IPS DF 4.7 (cell line): ENCODE measurements at regions not wholly inside any gene's neighbourhood (a gene's known extent, or its start where the extent isn't known, plus 50 kb on each side); places are given as distances from the start of the nearest gene placed in this dataset.

ENCODE experiments used
- DNase-seq: peaks from one replicate; pipeline ENCODE4 v3.0.0-alpha.2; 2013; ENCODE audit warnings: low spot score; ENCODE audit errors: extremely low read depth

DNA sequence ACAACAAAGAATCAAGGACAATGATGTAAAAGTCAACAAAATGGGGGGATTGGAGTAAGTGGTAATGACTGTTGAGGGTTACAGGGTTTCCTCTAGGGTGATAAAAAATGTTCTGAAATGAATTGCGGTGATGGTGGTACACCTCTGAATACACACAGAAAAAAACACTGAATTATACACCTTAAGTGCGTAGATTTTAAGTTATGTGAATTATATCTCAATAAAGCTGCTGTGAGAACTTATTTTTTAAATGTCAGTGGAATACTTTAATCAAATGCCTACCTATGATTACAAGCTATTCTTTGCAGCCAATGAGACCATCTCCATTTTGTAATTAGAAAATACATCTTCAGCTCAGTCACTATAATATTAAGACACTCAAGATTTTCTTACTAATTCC is 53.5 kb downstream of the ZNF608 start:
- DNase-seq = no peak

DNA sequence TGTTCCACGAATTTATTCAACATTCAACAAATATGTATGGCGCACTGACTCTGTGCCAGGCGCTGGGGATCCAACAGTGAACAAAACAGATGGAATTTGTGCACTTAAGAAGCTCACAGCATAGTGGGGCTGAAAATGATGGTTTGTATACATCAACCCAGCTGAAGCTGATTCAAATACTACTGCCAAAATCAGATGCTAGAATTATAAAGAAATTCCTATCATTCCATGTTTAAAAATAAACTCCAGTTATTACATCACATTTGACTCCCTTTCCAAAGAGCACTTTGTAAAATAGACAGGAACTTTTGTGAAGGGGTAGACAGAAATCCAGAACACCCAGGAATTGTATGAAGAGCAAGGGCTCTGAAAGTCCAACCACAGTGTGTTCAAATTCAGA is 54.1 kb downstream of the ZNF608 start:
- no peak for DNase-seq

DNA sequence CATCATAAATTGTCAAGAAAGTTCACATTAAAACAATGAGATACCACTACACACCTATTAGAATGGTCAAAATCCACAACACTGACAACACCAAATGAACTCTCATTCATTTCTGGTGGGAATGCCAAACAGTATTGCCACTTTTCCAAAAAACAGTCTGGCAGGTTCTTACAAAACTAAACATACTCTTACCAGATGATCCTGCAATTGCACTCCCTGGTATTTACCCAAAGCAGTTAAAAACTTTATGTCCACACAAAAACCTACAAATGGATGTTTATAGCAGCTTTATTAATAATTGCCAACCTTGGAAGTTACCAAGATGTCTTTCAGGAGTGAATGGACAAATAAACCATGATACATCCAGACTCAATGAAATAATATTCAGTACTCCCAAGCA is 56.8 kb downstream of the ZNF608 start:
- DNase-seq = no peak

DNA sequence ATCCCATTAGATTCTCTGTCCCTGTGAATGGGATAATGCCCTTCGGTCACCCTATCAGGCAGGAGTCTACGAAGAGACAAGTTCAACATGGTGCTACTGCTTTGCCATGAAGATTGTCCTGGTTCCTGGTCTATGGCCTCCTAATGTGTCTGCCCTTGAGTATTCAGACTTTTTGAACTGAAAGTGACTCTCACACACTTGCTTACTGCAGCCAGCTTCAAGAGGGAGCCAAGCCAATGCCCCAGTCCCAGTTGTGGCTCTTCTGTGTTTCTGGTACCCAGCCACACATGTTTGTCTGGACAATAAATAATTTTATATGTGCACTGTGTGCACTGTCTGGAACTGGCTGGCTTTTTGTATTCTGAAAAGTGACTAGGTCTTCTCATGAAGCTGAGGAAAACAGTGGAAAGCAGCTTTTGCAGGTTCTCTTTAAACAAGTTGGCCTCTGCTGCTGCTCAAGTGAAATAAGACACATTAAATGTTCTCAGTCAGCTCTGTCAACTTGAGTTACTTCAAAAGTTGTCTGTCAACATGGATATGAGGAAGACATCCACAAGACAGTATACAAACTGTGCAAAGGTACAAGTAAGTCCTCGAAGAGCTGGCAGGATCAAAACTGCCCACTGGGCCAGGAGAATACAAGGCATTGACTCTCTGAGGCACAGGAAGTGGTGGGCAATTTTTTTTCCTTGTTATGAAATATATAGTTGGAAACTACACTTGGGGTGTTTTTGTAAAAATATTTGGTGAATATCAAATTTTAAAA is 60.0 kb downstream of the ZNF608 start:
- no peak for DNase-seq

DNA sequence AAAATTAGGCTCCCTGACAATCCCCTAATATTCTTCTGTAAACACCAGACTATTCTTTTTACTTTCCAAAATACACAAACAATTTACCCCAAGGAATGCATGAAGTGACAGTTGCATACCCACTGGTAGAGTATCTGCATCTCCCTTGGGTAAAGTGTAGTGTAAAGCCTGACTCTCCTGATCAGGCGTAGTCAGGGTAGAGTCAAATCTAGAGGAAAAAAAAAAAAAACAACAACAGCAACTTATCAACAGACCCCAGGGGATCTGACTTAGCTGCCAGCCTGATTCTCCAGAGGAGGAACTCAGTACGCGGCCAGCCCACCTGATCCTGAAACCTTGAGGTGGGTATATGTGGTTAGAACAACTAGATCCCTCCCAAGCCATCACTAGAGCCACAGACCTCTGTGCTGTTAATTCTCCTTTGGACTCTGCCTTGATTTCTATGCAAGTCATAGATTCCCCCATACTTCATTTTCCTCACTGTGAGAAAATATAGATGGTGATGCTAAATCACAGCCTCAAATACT is 61.0 kb downstream of the ZNF608 start:
- no peak for DNase-seq

DNA sequence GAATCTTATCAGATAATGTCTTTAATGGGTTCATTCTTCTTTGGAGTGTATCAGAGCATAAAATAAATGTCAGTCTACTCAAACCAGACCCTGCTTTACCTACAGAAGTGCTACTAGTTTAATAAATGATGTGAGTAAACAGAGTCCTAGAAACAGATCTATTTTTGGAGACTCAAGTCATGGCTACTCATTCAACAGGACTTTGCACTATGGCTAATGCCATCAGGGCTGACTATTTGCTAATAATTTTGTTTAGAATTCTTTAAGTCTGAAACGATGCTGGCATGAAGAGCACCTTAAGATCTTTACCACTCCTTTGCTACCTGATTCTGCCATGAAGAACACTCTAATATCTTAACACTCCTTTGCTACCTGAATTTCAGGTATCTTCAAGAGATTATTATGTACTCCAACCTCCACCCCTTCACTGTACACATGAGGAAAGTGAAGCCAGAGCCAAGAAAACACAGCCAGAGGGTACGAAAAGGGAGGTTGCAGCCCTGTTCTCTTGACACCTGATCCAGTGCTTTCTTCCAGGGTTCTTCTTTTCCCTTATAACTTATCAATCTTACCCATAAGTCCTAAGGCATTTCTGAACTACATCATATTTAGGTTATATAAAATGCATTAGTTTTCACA is 62.4 kb downstream of the ZNF608 start:
- no peak for DNase-seq

DNA sequence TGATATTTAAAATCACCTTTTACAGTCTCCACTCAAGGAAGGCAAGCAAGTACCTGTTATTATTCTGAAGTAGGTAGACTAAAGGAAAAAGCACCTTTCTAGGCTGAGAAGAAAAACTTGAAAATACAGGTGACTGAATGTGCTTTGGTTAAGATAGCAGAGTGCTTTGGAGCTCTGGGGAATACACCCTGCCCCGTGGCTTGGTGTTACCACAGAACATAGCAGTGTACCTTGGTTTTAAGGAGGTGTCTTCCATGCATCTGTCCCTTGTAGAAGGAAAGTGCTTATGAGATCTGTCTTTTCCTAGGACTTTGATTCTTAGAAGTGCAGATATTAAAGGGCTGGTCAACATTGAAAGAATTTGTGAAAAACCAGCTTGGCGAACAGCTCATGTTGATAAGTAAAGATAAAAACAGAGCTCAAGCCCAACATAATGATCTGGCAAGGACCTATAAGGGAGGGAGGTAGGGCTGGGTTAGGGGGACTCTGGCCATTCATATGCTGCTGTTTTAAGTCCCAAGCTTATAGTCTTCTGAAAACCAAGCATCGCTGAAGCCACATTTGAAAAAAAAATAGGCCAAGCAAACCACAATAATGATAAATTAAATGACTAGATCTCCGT is 66.8 kb downstream of the ZNF608 start:
- DNase-seq = no peak

DNA sequence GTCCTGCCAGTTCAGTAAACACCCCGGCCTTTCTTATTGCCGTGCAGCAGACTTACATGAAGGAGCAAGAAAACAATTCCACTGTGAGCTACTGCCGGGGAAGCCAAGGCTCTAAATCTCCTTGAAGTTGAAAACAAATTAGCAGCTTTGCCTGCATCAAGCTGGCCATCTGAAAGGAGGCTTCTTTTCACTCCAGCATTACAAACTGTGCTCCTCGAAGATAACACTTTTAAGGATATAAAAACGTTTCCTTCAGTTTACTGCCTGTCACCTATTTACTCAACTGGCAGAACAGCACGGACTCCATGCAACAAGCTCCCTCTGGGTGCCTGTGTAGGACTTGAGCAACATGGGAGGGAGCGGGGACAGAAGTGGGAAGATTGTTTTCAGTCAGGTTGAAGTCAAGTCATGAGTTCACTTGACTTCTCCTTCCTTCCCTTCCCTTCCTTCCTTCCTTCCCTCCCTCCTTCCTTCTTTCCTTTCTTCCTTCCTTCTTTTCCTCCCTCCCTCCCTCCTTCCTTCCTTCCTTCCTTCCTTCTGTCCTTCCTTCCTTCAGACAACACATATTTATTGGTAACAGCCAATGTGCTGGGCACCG is 67.4 kb downstream of the ZNF608 start:
- DNase-seq = no peak

DNA sequence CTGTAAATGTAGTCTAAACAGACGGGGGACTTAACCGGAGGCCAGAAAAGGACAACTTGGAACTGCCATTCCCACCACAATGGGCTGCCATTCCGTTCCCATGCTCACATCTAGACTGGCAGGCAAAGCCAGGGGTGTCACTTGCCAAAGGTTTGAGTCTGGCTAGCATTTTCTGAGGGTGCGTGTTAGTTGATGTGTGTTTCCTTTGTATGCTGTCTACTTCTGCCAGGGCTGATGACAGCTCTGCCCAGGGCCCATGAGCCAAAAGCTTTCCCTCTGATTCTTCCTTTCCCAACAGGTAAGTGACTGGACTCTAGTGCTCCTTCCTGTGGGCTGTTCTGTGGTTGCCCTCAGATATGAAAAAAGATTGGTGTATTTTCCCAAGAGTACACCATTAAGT is 68.0 kb downstream of the ZNF608 start:
- no peak for DNase-seq

DNA sequence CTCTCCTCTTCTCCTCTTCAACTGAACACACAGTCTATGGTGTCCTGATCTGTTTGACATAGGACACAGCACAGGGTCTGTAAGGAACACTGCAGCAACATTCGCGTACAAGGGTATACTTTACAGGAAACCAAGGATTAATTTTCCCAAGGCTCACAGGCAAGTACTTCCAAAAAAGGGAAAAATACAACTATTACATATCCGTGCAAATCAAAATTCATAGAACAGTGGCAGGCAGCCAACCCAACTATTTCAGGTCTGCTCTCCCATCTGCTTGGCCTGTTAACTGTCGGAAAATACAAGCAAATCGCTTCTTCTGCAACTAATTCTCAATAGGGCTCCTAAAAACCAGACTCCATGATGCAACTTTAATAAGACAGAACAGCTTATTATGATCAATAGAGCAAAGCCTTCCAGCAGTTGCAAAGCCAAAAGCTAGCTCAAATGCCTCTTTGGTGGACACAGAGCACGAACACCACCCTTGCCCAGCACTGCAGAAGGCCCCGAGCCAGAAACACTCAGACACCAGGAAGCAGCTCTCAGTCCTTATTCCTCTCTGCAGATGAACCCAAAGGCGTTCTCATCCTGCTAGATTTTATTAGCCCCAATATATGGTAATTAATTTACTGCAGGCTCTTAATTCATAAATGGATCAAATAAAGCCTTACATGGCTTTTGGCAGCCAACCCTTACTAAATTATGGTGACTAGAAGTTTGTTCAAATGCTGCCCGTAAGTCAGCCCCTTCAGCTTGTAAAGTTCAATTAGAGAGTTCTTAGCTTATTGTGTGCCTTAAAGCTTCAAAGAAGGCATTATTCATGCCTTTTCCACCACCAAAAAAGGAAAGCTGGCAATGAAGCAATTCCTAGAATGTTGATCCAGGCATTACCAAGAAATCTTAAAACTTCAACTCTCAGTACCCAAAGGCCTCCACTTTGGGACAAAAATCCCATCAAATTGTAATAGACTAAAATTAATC is 68.8 kb downstream of the ZNF608 start:
- DNase-seq = no peak

DNA sequence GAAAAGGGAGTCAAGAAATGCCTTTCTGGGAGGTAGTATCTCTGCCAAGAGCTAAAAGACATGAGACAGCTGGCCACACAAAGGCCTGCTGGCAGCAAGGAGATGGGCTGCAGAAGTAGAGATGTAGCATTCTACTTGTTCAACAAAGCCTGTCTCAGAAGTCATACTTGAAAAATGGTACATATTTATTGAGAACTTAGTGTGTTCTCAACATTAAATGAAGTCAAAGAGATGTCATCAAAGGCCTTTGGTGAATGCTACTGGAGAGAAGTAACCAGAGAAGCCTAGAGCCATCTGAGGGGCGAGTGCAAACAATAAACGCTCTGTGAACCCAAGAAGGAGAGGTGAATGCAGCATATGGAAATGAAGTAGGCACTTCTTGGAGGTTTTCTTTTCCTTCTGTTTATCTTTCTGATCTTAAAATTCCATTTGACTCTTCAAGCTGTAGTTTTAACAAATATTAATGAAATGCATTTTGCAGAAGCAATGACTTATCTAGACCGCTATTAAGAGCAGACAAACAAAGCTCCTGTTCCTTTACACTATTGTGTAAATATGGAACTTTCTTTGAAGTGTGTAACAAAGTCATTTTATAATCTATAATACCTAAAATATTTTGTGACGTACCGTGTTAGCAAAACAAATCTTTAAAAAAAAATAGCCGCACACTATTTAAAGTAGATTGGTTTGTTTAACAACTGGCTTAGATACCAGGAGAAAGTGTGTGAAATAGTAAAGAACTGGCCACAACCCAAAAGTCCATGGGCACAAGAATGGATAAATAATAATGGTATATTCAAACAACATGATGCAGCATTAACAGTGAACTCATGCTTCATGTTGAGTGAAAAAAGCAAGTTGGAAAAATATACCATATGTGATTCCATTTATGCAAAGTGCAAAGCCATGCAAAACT is 70.2 kb downstream of the ZNF608 start:
- DNase-seq = no peak

DNA sequence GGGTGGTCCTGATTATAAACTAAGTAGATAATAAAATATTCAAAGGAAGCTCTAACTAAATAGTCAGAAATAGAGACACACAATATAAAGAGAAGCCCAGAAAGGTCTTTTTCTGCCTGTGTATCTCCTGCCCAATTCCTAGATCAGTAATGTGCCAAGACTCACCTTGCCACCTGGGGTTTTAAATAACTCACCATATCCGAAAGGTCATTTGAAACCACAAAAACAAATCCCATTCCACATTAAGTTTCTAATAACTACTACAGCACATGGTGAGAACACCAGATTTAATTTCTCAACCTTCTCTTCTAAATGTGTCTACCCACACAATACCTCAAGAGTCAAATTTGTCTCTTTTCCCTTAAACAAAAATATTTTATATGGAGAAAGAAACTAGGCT is 75.2 kb downstream of the ZNF608 start:
- DNase-seq = no peak

DNA sequence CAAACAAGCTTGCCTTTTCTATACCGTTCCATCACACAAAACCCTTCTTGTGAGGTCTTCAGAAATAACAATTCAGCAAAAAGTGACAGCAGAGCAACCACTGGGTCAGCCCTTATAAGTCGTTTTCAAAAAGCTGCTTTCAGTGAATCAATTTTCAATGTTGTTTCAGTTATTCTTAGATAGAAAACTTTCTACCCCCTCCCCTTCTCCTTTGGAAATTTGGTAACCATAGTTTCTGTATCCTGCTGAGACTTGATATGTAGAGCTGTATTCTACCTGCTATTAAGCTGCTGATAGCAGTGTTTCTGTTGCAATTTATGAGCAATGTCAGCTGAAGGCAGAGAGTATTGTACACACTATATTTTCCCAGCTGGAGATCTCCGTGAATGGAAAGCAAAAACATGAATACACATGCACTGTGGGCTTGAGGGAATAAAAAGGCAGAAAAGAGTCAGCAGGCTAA is 75.7 kb downstream of the ZNF608 start:
- DNase-seq = no peak

DNA sequence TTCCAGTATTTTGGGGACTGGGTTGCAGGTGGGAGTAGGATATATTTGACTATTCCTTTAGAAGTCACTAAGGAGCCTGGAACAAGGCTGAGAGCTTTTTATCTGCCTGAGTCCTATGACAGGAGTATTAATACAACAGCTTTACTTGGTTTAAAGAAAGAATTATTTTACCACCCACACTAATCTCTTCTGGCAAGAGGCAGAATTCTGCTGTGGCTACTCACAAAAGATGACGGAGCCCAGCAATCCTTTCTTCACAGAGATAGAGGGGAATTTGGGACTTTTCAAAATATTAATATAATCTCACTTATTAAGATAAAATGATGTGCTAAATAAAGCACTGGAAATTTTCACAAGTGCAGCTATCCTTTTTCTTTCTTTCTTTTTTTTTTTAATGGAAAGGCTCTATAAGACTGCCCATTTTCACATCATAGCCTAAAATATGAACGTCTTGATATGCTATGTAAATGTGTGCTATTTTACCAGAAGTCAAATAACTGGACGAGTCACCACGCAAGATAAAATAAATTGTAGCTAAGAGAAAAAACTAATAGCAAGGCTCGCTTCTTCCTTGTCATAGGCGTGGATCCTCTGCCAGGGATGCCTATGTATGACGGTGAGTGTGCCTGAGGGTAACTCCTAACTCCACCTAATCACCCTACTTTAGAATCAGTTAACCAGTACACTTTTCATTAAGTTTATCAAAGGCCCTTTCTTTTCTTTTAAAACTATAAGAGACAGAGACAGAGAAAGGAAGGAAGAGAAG is 76.3 kb downstream of the ZNF608 start:
- no peak for DNase-seq

DNA sequence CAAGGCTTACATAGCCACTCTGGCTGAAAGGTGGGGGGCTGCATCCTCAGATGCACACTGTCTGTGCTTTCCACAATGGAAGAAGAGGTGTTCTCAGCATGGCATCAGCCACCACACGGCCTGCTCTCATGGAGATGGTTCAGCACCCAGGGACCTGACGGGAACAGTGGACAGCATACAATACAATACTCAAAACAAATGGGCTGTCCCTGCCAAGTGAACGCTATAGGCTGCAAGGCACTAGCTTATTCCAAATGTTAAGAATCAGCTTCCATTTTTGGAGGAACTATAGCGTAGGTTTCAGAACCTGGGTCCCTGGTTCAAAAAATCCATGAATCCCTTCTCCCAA is 77.2 kb downstream of the ZNF608 start:
- DNase-seq = no peak

DNA sequence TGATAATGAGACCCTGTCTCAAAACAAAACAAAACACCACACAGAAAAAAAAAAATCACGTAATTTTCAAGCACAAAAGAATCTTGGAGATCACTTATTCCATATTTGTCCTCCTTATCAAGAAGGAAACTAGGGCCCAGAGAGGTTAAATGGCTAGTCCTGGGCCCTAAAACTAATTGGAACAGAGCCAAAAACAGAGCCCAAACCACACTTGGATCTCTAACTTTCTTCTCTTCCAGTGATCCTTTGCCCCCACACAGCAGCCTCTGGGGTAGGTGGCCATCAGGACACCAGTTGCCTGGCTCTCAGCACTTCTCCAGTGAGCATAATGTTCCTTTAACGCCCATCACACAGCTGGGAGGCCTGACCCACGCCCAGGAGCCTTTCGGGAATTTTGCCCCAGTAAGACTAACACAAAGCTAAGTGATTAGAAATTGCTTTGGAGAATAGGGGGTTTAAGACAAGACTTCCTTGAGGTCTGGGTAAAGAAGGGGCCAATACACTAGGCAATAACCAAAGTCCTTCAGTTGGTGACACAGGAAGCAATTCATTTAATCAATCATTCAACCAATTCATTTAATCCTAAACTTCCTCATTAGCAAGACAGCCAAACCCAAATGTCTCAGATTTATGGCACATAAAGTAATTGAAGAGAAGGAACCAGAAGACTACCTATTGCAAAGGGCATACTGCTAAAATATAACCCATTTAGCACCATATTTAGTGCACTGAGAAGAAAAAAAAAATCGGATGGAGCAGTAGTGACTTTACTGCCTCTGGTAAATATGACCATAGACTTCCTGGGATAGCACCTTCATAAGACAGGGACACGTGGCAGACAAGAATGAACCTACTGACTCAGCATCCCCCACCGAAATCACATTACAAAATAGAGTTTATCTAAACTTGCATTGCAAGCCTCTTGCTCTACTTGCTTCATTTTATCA is 77.8 kb downstream of the ZNF608 start:
- DNase-seq = no peak

DNA sequence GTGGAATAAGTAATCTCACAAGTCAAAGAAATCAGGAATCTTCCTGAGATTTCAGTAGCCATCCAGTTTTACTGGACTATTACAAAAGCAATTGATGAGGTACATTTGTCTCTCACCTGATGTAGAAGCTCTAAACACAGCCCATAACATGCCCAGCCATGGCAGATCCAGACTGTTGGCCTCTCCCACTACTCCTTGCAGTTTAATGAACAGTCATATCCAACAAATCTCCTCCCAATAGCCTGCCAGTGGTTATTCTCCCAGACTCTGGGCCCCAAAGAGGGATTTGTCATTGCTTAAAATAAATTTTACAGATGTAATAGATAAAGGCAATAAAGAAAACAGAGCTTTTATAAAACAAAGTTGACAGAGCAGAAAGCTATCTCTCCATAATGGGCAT is 80.8 kb downstream of the ZNF608 start:
- no peak for DNase-seq

DNA sequence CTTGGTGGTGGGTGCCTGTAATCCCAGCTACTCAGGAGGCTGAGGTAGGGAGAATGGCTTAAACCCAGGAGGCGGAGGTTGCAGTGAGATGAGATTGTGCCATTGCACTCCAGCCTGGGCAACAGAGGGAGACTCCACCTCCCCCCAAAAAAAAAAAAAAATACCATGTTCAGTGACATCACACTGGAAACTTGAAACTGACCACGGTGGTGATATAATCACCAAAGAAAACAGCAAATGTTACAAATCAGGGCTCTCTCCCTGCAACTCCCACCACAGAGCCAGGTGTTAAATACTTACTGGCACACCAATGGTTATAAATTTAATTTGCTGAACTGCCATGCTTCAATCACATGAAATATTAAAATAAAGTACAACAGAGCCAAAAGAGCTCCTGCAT is 81.4 kb downstream of the ZNF608 start:
- no peak for DNase-seq
